ENCODE measurements at regions not wholly inside any gene's neighbourhood (a gene's known extent, or its start where the extent isn't known, plus 50 kb on each side); places are given as distances from the start of the nearest gene placed in this dataset.

- Histone ChIP-seq H3K79me2 (ENCODE audit: insufficient read depth, low read length) (no peaks in the 10 kb centered on the region), H3K27ac (ENCODE audit: low read depth, low read length) (no peak overlapping the region), H3K9me3 (ENCODE audit: control insufficient read depth in 1 of 2, insufficient read depth in 1 of 2, low read depth in 1 of 2, low read length in 2 of 2) (peaks cover 0 to 29% of the 10 kb centered on the region in 2 experiments; a peak in 2 of 4 replicates), H3K4me2 (ENCODE audit: low read length) (no peak overlapping the region), H3K9ac (ENCODE audit: low read length) (no peak overlapping the region), H4K20me1 (ENCODE audit: insufficient read depth) (no peaks in the 10 kb centered on the region), H3K36me3 (ENCODE audit: control insufficient read depth in 1 of 2, insufficient read depth in 2 of 2, low read length in 2 of 2) (no peaks in the 10 kb centered on the region), H2AFZ (ENCODE audit: low read depth, low read length, poor library complexity, severe bottlenecking) (no peak overlapping the region), H3K9me2 (ENCODE audit: insufficient read depth) (no peaks in the 10 kb centered on the region), H3K27me3 (ENCODE audit: insufficient read depth, low read length) (no peaks in the 10 kb centered on the region), H3K4me1 (ENCODE audit: control insufficient read depth in 1 of 2, insufficient read depth in 2 of 2, low read length in 2 of 2) (no peaks in the 10 kb centered on the region), H3K4me3 (replicated peaks in 1 of 2; ENCODE audit: low read depth in 1 of 2, low read length in 2 of 2) (no peak overlapping the region)
- TF ChIP-seq ZFX (IDR thresholded peaks at IDR 0.05): no peak
- no peak for TF ChIP-seq SIN3A (IDR thresholded peaks at IDR 0.05; ENCODE audit: low read depth)
- TF ChIP-seq POLR2AphosphoS5 (IDR thresholded peaks at IDR 0.05; ENCODE audit: low read depth, low read length): no peak
- no peak for TF ChIP-seq ZBTB33 (IDR thresholded peaks at IDR 0.05; ENCODE audit: extremely low read depth, insufficient replicate concordance, low read length)
- TF ChIP-seq POLR2A (IDR thresholded peaks at IDR 0.05; ENCODE audit: borderline replicate concordance, extremely low read depth, insufficient read depth, insufficient read length): no peak
- TF ChIP-seq CEBPB (IDR thresholded peaks at IDR 0.05; ENCODE audit: low read depth): no peak
- TF ChIP-seq JUND (IDR thresholded peaks at IDR 0.05): no peak
- no peak for TF ChIP-seq RAD21 (IDR thresholded peaks at IDR 0.05; ENCODE audit: low read depth)
- TF ChIP-seq EZH2 (IDR thresholded peaks at IDR 0.05): no peak
- TF ChIP-seq EGR1 (IDR thresholded peaks at IDR 0.05; ENCODE audit: low read depth): no peak
- CTCF ChIA-PET: no interaction called here
- intact Hi-C loops (cut with micrococcal nuclease): no loop called here
- DNase-seq (ENCODE audit: low read depth, low spot score): no peak
- BruUV-seq (replicated peaks): no TSS peak
- no peak for ATAC-seq
- RAD21 ChIA-PET (ENCODE audit: low non-redundant PET in 1 of 2, low total read pairs in 2 of 2, uncharacterized antibody in 2 of 2, unreplicated experiment in 2 of 2): no interaction called here
- POLR2A ChIA-PET: no interaction called here
Observed at GRCh38 chr2:22691666-22692065, 693.3 kb upstream of the KLHL29 start.

- H3K4me1 ChIP-seq (ENCODE audit: control insufficient read depth in 1 of 2, insufficient read depth in 2 of 2, low read length in 2 of 2): no peaks in the 10 kb centered on the region
- ATAC-seq: no peak
- no peak overlapping the region for H3K27ac ChIP-seq (ENCODE audit: low read depth, low read length)
- H3K79me2 ChIP-seq (ENCODE audit: insufficient read depth, low read length): no peaks in the 10 kb centered on the region
- ChIA-PET CTCF (no interaction called here), RAD21 (ENCODE audit: low non-redundant PET in 1 of 2, low total read pairs in 2 of 2, uncharacterized antibody in 2 of 2, unreplicated experiment in 2 of 2) (no interaction called here), POLR2A (no interaction called here)
- intact Hi-C loops (cut with micrococcal nuclease): no loop called here
- peaks cover 0 to 25% of the 10 kb centered on the region in 2 experiments; a peak in 2 of 4 replicates for H3K9me3 ChIP-seq (ENCODE audit: control insufficient read depth in 1 of 2, insufficient read depth in 1 of 2, low read depth in 1 of 2, low read length in 2 of 2)
- H3K9me2 ChIP-seq (ENCODE audit: insufficient read depth): no peaks in the 10 kb centered on the region
- H3K36me3 ChIP-seq (ENCODE audit: control insufficient read depth in 1 of 2, insufficient read depth in 2 of 2, low read length in 2 of 2): no peaks in the 10 kb centered on the region
- no peak overlapping the region for H3K4me2 ChIP-seq (ENCODE audit: low read length)
- no TSS peak for BruUV-seq (replicated peaks)
- no peak overlapping the region for H3K9ac ChIP-seq (ENCODE audit: low read length)
- H4K20me1 ChIP-seq (ENCODE audit: insufficient read depth): no peaks in the 10 kb centered on the region
- H2AFZ ChIP-seq (ENCODE audit: low read depth, low read length, poor library complexity, severe bottlenecking): no peak overlapping the region
- no peak overlapping the region for H3K4me3 ChIP-seq (replicated peaks in 1 of 2; ENCODE audit: low read depth in 1 of 2, low read length in 2 of 2)
- DNase-seq (ENCODE audit: low read depth, low spot score): no peak
- no peak for TF ChIP-seq ATF3 (IDR thresholded peaks at IDR 0.05)
- no peak for TF ChIP-seq CEBPB (IDR thresholded peaks at IDR 0.05; ENCODE audit: low read depth)
- TF ChIP-seq REST (IDR thresholded peaks at IDR 0.05; ENCODE audit: low read depth): no peak
- TF ChIP-seq CTCF (IDR thresholded peaks at IDR 0.05 in 2 of 3, conservative IDR thresholded peaks at IDR 0.05 in 1 of 3; ENCODE audit: borderline replicate concordance in 1 of 3, insufficient read depth in 1 of 3, low read depth in 2 of 3, low read length in 2 of 3): no peak
- no peak for TF ChIP-seq CBX3 (IDR thresholded peaks at IDR 0.05; ENCODE audit: low read depth)
- H3K27me3 ChIP-seq (ENCODE audit: insufficient read depth, low read length): no peaks in the 10 kb centered on the region
Observed at GRCh38 chr2:22692746-22693145, 692.2 kb upstream of the KLHL29 start.
